Pancreas (tissue), 10 donors: ENCODE measurements at regions not wholly inside any gene's neighbourhood (a gene's known extent, or its start where the extent isn't known, plus 50 kb on each side); places are given as distances from the start of the nearest gene placed in this dataset.

Experiments
- ATAC-seq, 4 donors: fragments of 200-7000 bp; cut with Tn5 transposase; one replicate each; pipeline versions ENCODE4 v1.8.0 to v1.9.1; 2020; ENCODE audit warnings: mild to moderate bottlenecking in 4 of 4, moderate library complexity in 4 of 4
- DNase-seq, 6 donors: peaks; one replicate each; pipeline ENCODE4 v3.0.0-alpha.2; 2020
- FAIRE-seq: peaks from 2 replicates; lab custom pipeline; 2012; peaks lifted over from hg19 to GRCh38; lab: Jason Lieb, UNC
- H3K27ac ChIP-seq, 4 donors: fragments of 200-600 bp; sonication (generic); 1 replicate in 3 of 4; 2 replicates in 1 of 4; pipeline versions ENCODE4 v1.5.0 to v1.8.0; 2020
- H3K27me3 ChIP-seq, 4 donors: fragments of 200-600 bp; one replicate each; pipeline ENCODE4 v1.8.0; 2021
- H3K36me3 ChIP-seq, 3 donors: fragments of 200-600 bp; sonication (generic) in 1 of 3; one replicate each; pipeline versions ENCODE4 v1.5.0 to v1.8.0; 2020 to 2021
- H3K4me1 ChIP-seq, 3 donors: fragments of 200-600 bp; one replicate each; pipeline ENCODE4 v1.8.0; 2021
- H3K4me3 ChIP-seq, 4 donors: fragments of 200-600 bp; sonication (generic) in 2 of 4; one replicate each; pipeline versions ENCODE4 v1.5.0 to v1.8.0; 2020 to 2021
- H3K9me3 ChIP-seq, 4 donors: fragments of 200-600 bp; one replicate each; pipeline ENCODE4 v1.8.0; 2021
- CTCF ChIP-seq, 4 donors: fragments of 200-600 bp; sonication (generic) in 3 of 4; IDR thresholded peaks; one replicate each; pipeline versions ENCODE4 v1.5.0 to v1.8.0; 2021; ENCODE audit warnings: antibody characterized with exemption in 4 of 4
- WGBS, 2 donors: extraction: QIAGEN DNeasy Blood & Tissue Kit; methylation state at CpG; one replicate each; pipeline ENCODE4 v1.1.7; 2013; 5-methylcytosine and 5-hydroxymethylcytosine counted together
- intact Hi-C, 3 donors: fragments of 100-400 bp; cut with DNase I; formaldehyde crosslinking; loops; one replicate each; pipeline versions ENCODE4 v1.11.1 to v1.14.2; 2022
- donor health status: healthy with polysubstance abuse.
- donor health status: DM: no; HTN: no; CAD: no; lungs with moderate emphysema.
- donor health status: DM: no; HTN: no; CAD: no.
- donor health status: control.
- donor health status: control.
- donor health status: Bipolar disorder and iron deficiency.
- donor health status: DM: yes; HTN: yes; CAD: no.
- donor health status: DM: no; HTN: no; CAD: no.
- donor health status: DM: no; HTN: no; CAD: no.
- donor health status: DM: yes; HTN: yes; CAD: no.

GRCh38 chr6:25051083-25051482 lies 115.3 kb upstream of the RIPOR2 start:
- no peak for FAIRE-seq
- no peak overlapping the region for H3K27ac ChIP-seq
- 10 to 13% methylated on average over 2 of the region's 2 CpGs for WGBS, 2 donors
- no peaks in the 10 kb centered on the region for H3K9me3 ChIP-seq
- peak in 3 of 4 donors; percentile 56 to 76 (median 63) for ATAC-seq
- no peaks in the 10 kb centered on the region for H3K27me3 ChIP-seq
- peaks cover 0 to 3% (median 0%) of the 10 kb centered on the region in 3 donors for H3K4me1 ChIP-seq
- no peak for DNase-seq
- no peaks in the 10 kb centered on the region for H3K36me3 ChIP-seq
- intact Hi-C loops: no loop called here
- no peak for TF ChIP-seq CTCF (IDR thresholded peaks at IDR 0.05)
- no peak overlapping the region for H3K4me3 ChIP-seq

DNA sequence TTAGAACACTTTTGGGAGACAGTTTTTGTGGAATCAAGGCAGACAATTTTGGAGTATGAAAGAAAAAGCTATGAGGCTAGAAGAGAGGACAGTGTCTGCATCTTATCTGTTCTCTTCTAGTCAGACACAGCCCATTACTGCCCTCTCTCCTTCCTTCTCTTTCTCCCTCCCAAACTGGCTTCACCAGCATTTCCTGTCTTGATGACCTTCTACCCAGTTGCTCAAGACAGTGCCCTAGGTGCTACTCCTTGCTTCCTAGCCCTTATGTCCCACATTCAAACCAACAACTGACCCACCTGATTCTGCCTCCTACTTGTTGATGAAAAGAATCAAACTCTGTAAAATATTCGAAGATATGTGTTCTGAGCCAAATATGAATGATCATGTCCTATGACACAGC lies 116.4 kb upstream of the RIPOR2 start:
- TF ChIP-seq CTCF (IDR thresholded peaks at IDR 0.05): no peak
- ATAC-seq (no peak), FAIRE-seq (no peak), DNase-seq (no peak)
- H3K27ac ChIP-seq: no peak overlapping the region
- H3K4me1 ChIP-seq: peaks cover 0 to 3% (median 0%) of the 10 kb centered on the region in 3 donors
- H3K4me3 ChIP-seq: no peak overlapping the region
- H3K27me3 ChIP-seq: no peaks in the 10 kb centered on the region
- no peaks in the 10 kb centered on the region for H3K36me3 ChIP-seq
- WGBS, 2 donors: 76 to 94% methylated on average over 1 of the region's 1 CpG
- intact Hi-C loops: no loop called here
- no peaks in the 10 kb centered on the region for H3K9me3 ChIP-seq

- Histone ChIP-seq H3K36me3 (no peaks in the 10 kb centered on the region), H3K27ac (no peak overlapping the region), H3K27me3 (no peaks in the 10 kb centered on the region), H3K4me1 (peaks cover 0 to 3% (median 0%) of the 10 kb centered on the region in 3 donors), H3K9me3 (no peaks in the 10 kb centered on the region), H3K4me3 (no peak overlapping the region)
- 83 to 93% methylated on average over 2 of the region's 2 CpGs for WGBS, 2 donors
- FAIRE-seq (no peak), ATAC-seq (peak in 2 of 4 donors; percentile 27 to 61), DNase-seq (no peak)
- no peak for TF ChIP-seq CTCF (IDR thresholded peaks at IDR 0.05)
- intact Hi-C loops: no loop called here
Measured at GRCh38 chr6:25053875-25054371, 118.2 kb upstream of the RIPOR2 start.

DNA sequence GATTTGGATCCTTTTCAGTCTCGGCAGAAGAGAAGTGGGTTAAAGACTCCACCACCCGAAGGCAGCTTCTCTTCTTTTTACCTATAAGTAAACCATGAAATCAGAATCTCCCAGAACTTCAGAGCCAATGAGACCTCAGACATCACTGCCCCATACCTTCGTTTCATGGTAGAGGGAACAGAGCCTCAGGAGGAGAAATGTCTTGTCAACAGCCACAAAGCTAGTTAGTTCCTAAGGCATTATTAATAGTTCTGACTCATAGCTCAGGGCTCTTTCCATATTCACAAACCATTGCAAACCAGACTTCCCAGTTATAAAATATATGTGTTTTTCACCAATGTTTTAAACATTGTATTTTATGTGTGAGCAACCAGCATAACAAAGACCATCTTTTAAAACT lies 118.7 kb upstream of the RIPOR2 start:
- Histone ChIP-seq H3K4me1 (peaks cover 0 to 3% (median 0%) of the 10 kb centered on the region in 3 donors), H3K27me3 (no peaks in the 10 kb centered on the region), H3K4me3 (no peak overlapping the region), H3K9me3 (no peaks in the 10 kb centered on the region), H3K27ac (no peak overlapping the region), H3K36me3 (no peaks in the 10 kb centered on the region)
- intact Hi-C loops: no loop called here
- no peak for FAIRE-seq
- peak in 1 of 4 donors; percentile 45 for ATAC-seq
- no peak for DNase-seq
- TF ChIP-seq CTCF (IDR thresholded peaks at IDR 0.05): no peak
- WGBS, 2 donors: 75 to 79% methylated on average over 3 of the region's 3 CpGs

- intact Hi-C loops: no loop called here
- ATAC-seq (peak in 2 of 4 donors; percentile 40 to 55), FAIRE-seq (no peak), DNase-seq (no peak)
- H3K27ac ChIP-seq: no peak overlapping the region
- H3K4me1 ChIP-seq: peaks cover 0 to 3% (median 0%) of the 10 kb centered on the region in 3 donors
- H3K9me3 ChIP-seq: no peaks in the 10 kb centered on the region
- no peaks in the 10 kb centered on the region for H3K36me3 ChIP-seq
- TF ChIP-seq CTCF (IDR thresholded peaks at IDR 0.05): no peak
- 68 to 72% methylated on average over 3 of the region's 3 CpGs for WGBS, 2 donors
- H3K27me3 ChIP-seq: no peaks in the 10 kb centered on the region
- no peak overlapping the region for H3K4me3 ChIP-seq
Measured at GRCh38 chr6:25056130-25056529, 120.4 kb upstream of the RIPOR2 start.
